Activated CD4-positive, alpha-beta T cell treated with anti-CD3 and anti-CD28 coated beads for 48 hours (primary cell): ENCODE measurements at regions not wholly inside any gene's neighbourhood (a gene's known extent, or its start where the extent isn't known, plus 50 kb on each side); places are given as distances from the start of the nearest gene placed in this dataset.

ENCODE experiments used
- DNase-seq: peaks from one replicate; pipeline ENCODE4 v3.0.0-alpha.2; 2020

- DNase-seq: no peak
These were observed 122.1 kb upstream of the DYNLRB2 start for GRCh38 chr16:80418517-80419355.

- no peak for DNase-seq
These were observed 123.0 kb upstream of the DYNLRB2 start for GRCh38 chr16:80417706-80418271.

GRCh38 chr16:80408014-80408413, 132.8 kb upstream of the DYNLRB2 start:
- DNase-seq: no peak

GRCh38 chr16:80407265-80407987, 133.4 kb upstream of the DYNLRB2 start:
- no peak for DNase-seq

GRCh38 chr16:80404847-80405246, 135.9 kb upstream of the DYNLRB2 start:
- no peak for DNase-seq

- no peak for DNase-seq
These were observed 136.9 kb upstream of the DYNLRB2 start for GRCh38 chr16:80403894-80404293.

- no peak for DNase-seq
These were observed 149.8 kb upstream of the DYNLRB2 start for GRCh38 chr16:80390871-80391489.

GRCh38 chr16:80390046-80390445, 150.7 kb upstream of the DYNLRB2 start:
- DNase-seq: no peak

GRCh38 chr16:80389338-80389737, 151.5 kb upstream of the DYNLRB2 start:
- no peak for DNase-seq

- no peak for DNase-seq
These were observed 153.4 kb upstream of the DYNLRB2 start for GRCh38 chr16:80387318-80387921.

GRCh38 chr16:80384862-80385261, 155.9 kb upstream of the DYNLRB2 start:
- no peak for DNase-seq

- DNase-seq: no peak
These were observed 160.3 kb upstream of the DYNLRB2 start for GRCh38 chr16:80380514-80380913.

- DNase-seq: no peak
These were observed 163.5 kb upstream of the DYNLRB2 start for GRCh38 chr16:80377096-80377956.

- no peak for DNase-seq
These were observed 164.8 kb upstream of the DYNLRB2 start for GRCh38 chr16:80375973-80376372.

- no peak for DNase-seq
These were observed 165.3 kb upstream of the DYNLRB2 start for GRCh38 chr16:80375513-80375912.

GRCh38 chr16:80372341-80372740, 168.5 kb upstream of the DYNLRB2 start:
- DNase-seq: no peak

GRCh38 chr16:80369138-80369958, 171.4 kb upstream of the DYNLRB2 start:
- no peak for DNase-seq

GRCh38 chr16:80367037-80367658, 173.6 kb upstream of the DYNLRB2 start:
- no peak for DNase-seq

- DNase-seq: no peak
These were observed 174.8 kb upstream of the DYNLRB2 start for GRCh38 chr16:80366023-80366422.

GRCh38 chr16:80362816-80363215, 178.0 kb upstream of the DYNLRB2 start:
- DNase-seq: no peak

- no peak for DNase-seq
These were observed 184.4 kb upstream of the DYNLRB2 start for GRCh38 chr16:80356365-80356764.
